Suprapubic skin (tissue), 4 donors: ENCODE measurements at regions not wholly inside any gene's neighbourhood (a gene's known extent, or its start where the extent isn't known, plus 50 kb on each side); places are given as distances from the start of the nearest gene placed in this dataset.

Experiments
- DNase-seq, 2 donors: peaks; one replicate each; pipeline ENCODE4 v3.0.0-alpha.2; 2019; ENCODE audit warnings: low spot score in 2 of 2
- H3K27ac ChIP-seq: fragments of 200-600 bp; sonication (generic); one replicate; pipeline ENCODE4 v1.5.1; 2019
- H3K27me3 ChIP-seq: fragments of 200-600 bp; sonication (generic); one replicate; pipeline ENCODE4 v1.5.1; 2019
- H3K36me3 ChIP-seq: fragments of 200-600 bp; sonication (generic); one replicate; pipeline ENCODE4 v1.5.1; 2019
- H3K4me1 ChIP-seq: fragments of 200-600 bp; sonication (generic); one replicate; pipeline ENCODE4 v1.5.1; 2019
- H3K4me3 ChIP-seq: fragments of 200-600 bp; sonication (generic); one replicate; pipeline ENCODE4 v1.5.1; 2019; ENCODE audit warnings: mild to moderate bottlenecking
- H3K9me3 ChIP-seq: fragments of 200-600 bp; sonication (generic); one replicate; pipeline ENCODE4 v1.5.1; 2019
- CTCF ChIP-seq, 2 donors: fragments of 200-600 bp in 1 of 2; fragments of 450-650 bp in 1 of 2; sonication (generic) in 1 of 2; IDR thresholded peaks; one replicate each; pipeline ENCODE4 v1.5.1; 2016 to 2019; ENCODE audit warnings: antibody characterized with exemption in 2 of 2, mild to moderate bottlenecking in 1 of 2, moderate library complexity in 1 of 2
- EP300 ChIP-seq: sonication (generic); formaldehyde crosslinking; IDR thresholded peaks from one replicate; pipeline ENCODE4 v1.6.1; 2017; ENCODE audit warnings: antibody characterized with exemption
- POLR2A ChIP-seq, 2 donors: fragments of 450-650 bp; IDR thresholded peaks; one replicate each; pipeline ENCODE4 v1.6.1; 2017; ENCODE audit warnings: antibody characterized with exemption in 2 of 2, mild to moderate bottlenecking in 2 of 2, moderate library complexity in 2 of 2
- POLR2AphosphoS5 ChIP-seq, 3 donors: sonication (generic); formaldehyde crosslinking; IDR thresholded peaks; one replicate each; pipeline ENCODE4 v1.6.1; 2017; ENCODE audit warnings: antibody characterized with exemption in 3 of 3
- WGBS: methylation state at CpG from one replicate; pipeline ENCODE4 v1.1.5; 2018; 5-methylcytosine and 5-hydroxymethylcytosine counted together

DNA sequence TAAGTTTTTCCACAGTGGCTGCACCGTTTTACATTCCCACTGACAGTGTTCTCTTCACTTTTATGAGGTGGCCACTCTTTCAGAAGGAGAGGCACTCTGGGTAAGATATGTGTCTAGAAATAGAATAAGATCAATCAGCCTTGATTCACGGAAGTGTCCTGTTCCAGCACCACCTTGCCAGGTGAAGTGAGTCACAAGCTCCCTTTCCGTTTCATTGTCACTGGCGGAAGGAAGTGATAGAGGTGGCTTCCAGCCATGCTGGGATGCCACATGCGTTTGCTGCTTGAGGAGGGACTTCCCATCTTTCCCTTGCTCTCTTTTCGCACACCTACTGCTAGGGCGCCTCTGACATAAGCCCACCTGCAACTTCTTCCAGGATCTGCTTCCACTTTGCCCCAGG is 217.1 kb downstream of the PIK3R1 start:
- Histone ChIP-seq H3K9me3 (no peaks in the 10 kb centered on the region), H3K27me3 (no peaks in the 10 kb centered on the region), H3K27ac (no peak overlapping the region), H3K4me1 (peaks cover 37% of the 10 kb centered on the region), H3K4me3 (no peak overlapping the region), H3K36me3 (no peaks in the 10 kb centered on the region)
- no peak for DNase-seq
- TF ChIP-seq CTCF (IDR thresholded peaks at IDR 0.05) (no peak), EP300 (no peak), POLR2AphosphoS5 (IDR thresholded peaks at IDR 0.05) (no peak), POLR2A (IDR thresholded peaks at IDR 0.05) (no peak)
- 64% methylated on average over 7 of the region's 7 CpGs for WGBS

DNA sequence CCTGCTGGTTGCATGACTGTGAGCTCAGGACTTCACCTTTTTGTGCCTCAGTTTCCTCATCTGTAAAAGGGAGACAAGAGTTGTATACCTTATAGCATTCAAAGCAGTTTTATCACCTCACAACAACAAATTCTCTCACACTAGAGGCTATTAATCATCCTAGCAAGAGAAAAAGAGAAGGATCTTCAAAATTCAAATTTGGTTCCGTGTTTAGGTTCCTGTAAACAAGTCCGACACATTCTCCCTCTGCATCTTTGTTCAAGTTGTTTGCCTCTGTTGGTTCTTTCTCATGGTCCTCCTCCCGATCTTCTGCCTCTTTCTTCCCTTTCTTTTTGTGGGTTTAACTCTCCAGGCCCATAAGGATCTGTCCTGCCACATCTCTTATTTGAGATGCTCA is 218.0 kb downstream of the PIK3R1 start:
- TF ChIP-seq POLR2A (IDR thresholded peaks at IDR 0.05) (no peak), POLR2AphosphoS5 (IDR thresholded peaks at IDR 0.05) (no peak), CTCF (IDR thresholded peaks at IDR 0.05) (no peak), EP300 (no peak)
- DNase-seq, result no peak
- no peaks in the 10 kb centered on the region for H3K9me3 ChIP-seq
- H3K27me3 ChIP-seq, result no peaks in the 10 kb centered on the region
- H3K27ac ChIP-seq, result peak overlapping the region; percentile 77
- H3K4me1 ChIP-seq, result peaks cover 34% of the 10 kb centered on the region
- no peak overlapping the region for H3K4me3 ChIP-seq
- WGBS, result 84% methylated on average over 3 of the region's 3 CpGs
- H3K36me3 ChIP-seq, result no peaks in the 10 kb centered on the region

DNA sequence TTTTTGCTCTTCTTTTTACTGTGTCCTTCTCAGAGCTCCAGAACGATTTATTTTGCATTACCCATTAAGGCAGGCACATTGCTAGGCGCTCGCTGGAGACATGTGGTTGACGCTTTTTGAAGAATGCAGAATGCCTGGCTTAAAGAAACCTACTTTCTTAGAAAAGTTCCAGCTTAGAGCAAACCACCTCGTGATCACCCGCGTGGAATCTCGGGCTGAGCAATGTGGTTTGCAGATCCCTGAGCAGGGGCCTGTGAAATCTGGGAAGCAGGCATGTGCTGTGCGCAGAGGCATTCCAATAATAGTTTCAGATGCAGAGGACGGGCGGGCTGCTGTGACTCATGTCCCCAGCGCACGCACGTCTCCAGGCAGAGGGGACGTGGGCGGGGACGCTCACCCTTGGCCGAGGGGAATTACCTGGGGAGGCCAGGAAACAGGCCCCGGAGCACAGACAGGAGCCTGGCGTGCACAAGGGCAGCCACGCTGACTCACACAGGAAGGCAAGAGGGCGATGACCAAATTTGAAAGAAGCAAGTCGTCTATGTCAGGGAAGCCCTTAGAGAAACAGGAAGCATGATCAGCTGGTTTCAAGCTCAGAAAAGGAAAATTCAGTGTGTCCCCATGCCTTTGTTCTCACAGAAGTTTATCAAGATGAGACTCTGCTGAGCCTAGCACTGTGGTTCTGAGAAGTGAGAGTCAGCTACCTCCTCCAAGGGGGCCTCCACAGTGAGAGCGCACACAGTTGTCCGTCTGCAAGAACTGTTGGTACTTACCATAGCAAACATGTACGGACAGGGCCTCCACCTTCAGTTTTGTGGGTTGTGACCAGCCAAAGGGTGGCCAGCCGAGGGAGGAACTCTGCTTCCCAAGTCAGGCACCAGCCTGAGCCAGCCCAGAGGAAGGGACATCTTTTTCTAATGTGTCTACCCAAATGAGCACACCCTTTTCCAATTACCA is 218.6 kb downstream of the PIK3R1 start:
- H3K4me3 ChIP-seq, result no peak overlapping the region
- H3K27ac ChIP-seq, result peak overlapping the region; percentile 77
- WGBS, result 33% methylated on average over 25 of the region's 27 CpGs
- H3K9me3 ChIP-seq, result no peaks in the 10 kb centered on the region
- H3K36me3 ChIP-seq, result no peaks in the 10 kb centered on the region
- peak in 2 of 3 donors; percentile 91 to 92 for TF ChIP-seq POLR2AphosphoS5 (IDR thresholded peaks at IDR 0.05)
- no peak for TF ChIP-seq POLR2A (IDR thresholded peaks at IDR 0.05)
- TF ChIP-seq CTCF (IDR thresholded peaks at IDR 0.05), result no peak
- H3K4me1 ChIP-seq, result peaks cover 29% of the 10 kb centered on the region
- no peaks in the 10 kb centered on the region for H3K27me3 ChIP-seq
- DNase-seq, result peak; percentile 94

GRCh38 chr5:68435611-68436010 is 220.1 kb downstream of the PIK3R1 start:
- WGBS, result 100% methylated on average over 1 of the region's 1 CpG
- H3K36me3 ChIP-seq, result no peaks in the 10 kb centered on the region
- no peak overlapping the region for H3K4me3 ChIP-seq
- H3K27ac ChIP-seq, result peak overlapping the region; percentile 77
- H3K27me3 ChIP-seq, result no peaks in the 10 kb centered on the region
- no peak for DNase-seq
- TF ChIP-seq POLR2A (IDR thresholded peaks at IDR 0.05) (no peak), POLR2AphosphoS5 (IDR thresholded peaks at IDR 0.05) (no peak), EP300 (no peak), CTCF (IDR thresholded peaks at IDR 0.05) (no peak)
- peaks cover 29% of the 10 kb centered on the region for H3K4me1 ChIP-seq
- no peaks in the 10 kb centered on the region for H3K9me3 ChIP-seq

DNA sequence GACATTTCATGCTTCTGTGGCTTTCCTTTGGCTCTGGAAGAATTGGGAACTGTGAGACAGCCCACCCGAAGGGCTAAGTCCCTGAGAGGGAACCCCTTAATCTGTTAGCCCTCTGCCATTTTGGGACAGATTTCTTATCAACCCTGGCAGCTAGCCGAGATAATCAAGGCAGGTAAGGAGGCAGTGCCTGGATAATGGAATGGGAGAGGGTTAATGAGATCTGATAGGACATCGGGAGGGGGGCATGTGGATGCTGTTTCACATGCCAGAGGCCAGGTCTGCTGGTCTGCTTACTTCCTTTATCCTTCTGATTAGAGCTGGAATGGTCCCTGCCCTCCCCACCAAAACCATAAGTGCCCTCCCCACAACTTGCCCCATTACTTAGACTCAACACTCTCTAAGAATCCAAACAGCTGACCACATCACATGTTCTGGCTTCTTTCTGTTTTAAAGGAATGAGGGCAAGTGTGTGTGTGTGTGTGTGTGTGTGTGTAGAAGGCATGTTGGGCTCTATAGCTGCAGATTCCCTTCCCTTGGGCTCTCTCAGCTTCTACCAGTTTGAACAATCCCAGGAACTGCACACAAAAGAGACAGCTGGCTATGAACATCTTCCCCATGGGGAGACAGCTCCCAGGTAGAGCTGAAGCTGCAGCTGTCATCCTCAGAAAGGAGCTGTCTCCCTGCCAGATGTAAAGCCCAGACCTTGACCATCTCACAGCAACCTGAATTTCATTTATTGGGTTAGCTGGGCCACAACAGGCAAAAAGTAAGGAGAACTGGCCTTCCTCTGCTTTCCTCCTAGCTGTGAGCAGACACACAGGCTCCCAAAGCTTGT is 221.3 kb downstream of the PIK3R1 start:
- no peak for DNase-seq
- Histone ChIP-seq H3K4me3 (no peak overlapping the region), H3K36me3 (no peaks in the 10 kb centered on the region), H3K4me1 (peaks cover 32% of the 10 kb centered on the region), H3K9me3 (no peaks in the 10 kb centered on the region), H3K27ac (no peak overlapping the region), H3K27me3 (no peaks in the 10 kb centered on the region)
- WGBS, result 72% methylated on average over 3 of the region's 3 CpGs
- TF ChIP-seq POLR2A (IDR thresholded peaks at IDR 0.05) (no peak), POLR2AphosphoS5 (IDR thresholded peaks at IDR 0.05) (no peak), CTCF (IDR thresholded peaks at IDR 0.05) (no peak), EP300 (no peak)
